ENCODE measurements at regions not wholly inside any gene's neighbourhood (a gene's known extent, or its start where the extent isn't known, plus 50 kb on each side); places are given as distances from the start of the nearest gene placed in this dataset.

DNA sequence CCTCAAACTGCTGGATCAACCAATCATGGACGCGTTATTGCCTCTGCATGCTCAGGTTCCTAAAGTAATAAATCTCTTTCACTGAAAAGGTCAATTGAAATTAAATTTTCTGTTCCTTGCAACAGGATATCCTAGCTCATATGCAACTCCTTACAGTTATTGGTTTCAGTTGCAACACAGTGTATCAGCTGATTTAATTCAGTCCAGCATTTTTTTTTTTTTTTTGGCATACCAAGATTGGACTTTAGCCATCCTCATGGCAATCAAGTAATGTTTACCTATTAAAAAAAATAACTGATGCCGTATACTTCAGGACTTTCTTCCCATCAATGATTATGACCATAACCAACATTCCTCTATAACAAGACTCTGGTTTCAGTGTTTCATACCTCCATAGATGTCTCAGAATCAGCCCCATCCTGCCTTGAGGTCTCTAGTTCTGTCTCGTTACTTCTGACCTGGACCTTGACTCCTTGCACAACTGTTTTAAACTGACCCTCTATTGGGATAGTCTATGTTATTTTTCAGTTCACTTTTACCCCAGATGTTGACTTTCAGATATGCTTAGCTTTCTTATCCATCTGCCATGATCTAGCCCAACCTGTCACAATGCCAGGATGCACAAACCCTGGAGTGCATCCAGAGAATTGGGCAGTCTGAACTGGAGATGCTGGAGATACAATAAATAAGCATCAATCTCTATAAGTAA lies 265.0 kb upstream of the GADL1 start:
- no TSS peak for BruUV-seq (replicated peaks)
- dilution Hi-C loops (cut with MboI; ENCODE audit: extremely low pct_ligation_motif_present, low sequenced_read_pairs): no loop called here
- Histone ChIP-seq H3K9ac (replicated peaks; ENCODE audit: extremely low read depth, insufficient read depth, low read length) (no peak overlapping the region), H4K20me1 (replicated peaks; ENCODE audit: control insufficient read depth, extremely low read depth, insufficient read depth, low read length) (no peaks in the 10 kb centered on the region), H3K4me3 (replicated peaks in 1 of 3; ENCODE audit: insufficient read depth in 1 of 3, low read depth in 1 of 3, low read length in 3 of 3) (no peak overlapping the region), H3K9me1 (replicated peaks; ENCODE audit: control insufficient read depth, extremely low read depth, insufficient read depth, low read length) (no peaks in the 10 kb centered on the region), H3K4me1 (ENCODE audit: control insufficient read depth, extremely low read depth, insufficient read depth, low read length) (peaks cover 3% of the 10 kb centered on the region), H3K4me2 (ENCODE audit: insufficient read depth, low read length) (no peak overlapping the region), H3K79me2 (ENCODE audit: control insufficient read depth, insufficient read depth, low read length) (no peaks in the 10 kb centered on the region), H3K36me3 (ENCODE audit: control insufficient read depth in 2 of 2, extremely low read depth in 1 of 2, insufficient read depth in 2 of 2, low read length in 2 of 2) (no peaks in the 10 kb centered on the region), H3K9me3 (replicated peaks; ENCODE audit: control insufficient read depth, insufficient read depth, low read length) (no peaks in the 10 kb centered on the region), H3K27ac (ENCODE audit: insufficient read depth, low read depth, low read length) (no peak overlapping the region), H2AFZ (ENCODE audit: low read depth, low read length) (no peak overlapping the region), H3K27me3 (ENCODE audit: control insufficient read depth in 2 of 2, insufficient read depth in 2 of 2, low read length in 2 of 2) (no peaks in the 10 kb centered on the region)
- no peak for TF ChIP-seq POLR2AphosphoS5 (IDR thresholded peaks at IDR 0.05; ENCODE audit: insufficient read depth, low read depth, low read length)
- TF ChIP-seq MYC (IDR thresholded peaks at IDR 0.05; ENCODE audit: low read depth, low read length): no peak
- TF ChIP-seq JUN (IDR thresholded peaks at IDR 0.05; ENCODE audit: borderline replicate concordance, insufficient read depth, insufficient read length, low read depth): no peak
- no peak for TF ChIP-seq POLR2A (IDR thresholded peaks at IDR 0.05; ENCODE audit: low read depth, low read length)
- TF ChIP-seq, protein P1, sequence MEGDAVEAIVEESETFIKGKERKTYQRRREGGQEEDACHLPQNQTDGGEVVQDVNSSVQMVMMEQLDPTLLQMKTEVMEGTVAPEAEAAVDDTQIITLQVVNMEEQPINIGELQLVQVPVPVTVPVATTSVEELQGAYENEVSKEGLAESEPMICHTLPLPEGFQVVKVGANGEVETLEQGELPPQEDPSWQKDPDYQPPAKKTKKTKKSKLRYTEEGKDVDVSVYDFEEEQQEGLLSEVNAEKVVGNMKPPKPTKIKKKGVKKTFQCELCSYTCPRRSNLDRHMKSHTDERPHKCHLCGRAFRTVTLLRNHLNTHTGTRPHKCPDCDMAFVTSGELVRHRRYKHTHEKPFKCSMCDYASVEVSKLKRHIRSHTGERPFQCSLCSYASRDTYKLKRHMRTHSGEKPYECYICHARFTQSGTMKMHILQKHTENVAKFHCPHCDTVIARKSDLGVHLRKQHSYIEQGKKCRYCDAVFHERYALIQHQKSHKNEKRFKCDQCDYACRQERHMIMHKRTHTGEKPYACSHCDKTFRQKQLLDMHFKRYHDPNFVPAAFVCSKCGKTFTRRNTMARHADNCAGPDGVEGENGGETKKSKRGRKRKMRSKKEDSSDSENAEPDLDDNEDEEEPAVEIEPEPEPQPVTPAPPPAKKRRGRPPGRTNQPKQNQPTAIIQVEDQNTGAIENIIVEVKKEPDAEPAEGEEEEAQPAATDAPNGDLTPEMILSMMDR (IDR thresholded peaks at IDR 0.05; ENCODE audit: extremely low read depth in 1 of 2, insufficient read depth in 1 of 2, low read depth in 1 of 2, low read length in 2 of 2): no peak
- TF ChIP-seq FOS (IDR thresholded peaks at IDR 0.05; ENCODE audit: borderline replicate concordance, insufficient read depth, low read length): no peak
- TF ChIP-seq, protein P2, sequence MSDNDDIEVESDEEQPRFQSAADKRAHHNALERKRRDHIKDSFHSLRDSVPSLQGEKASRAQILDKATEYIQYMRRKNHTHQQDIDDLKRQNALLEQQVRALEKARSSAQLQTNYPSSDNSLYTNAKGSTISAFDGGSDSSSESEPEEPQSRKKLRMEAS (IDR thresholded peaks at IDR 0.05; ENCODE audit: insufficient read depth, insufficient read length): no peak
- TF ChIP-seq GATA2 (IDR thresholded peaks at IDR 0.05; ENCODE audit: insufficient read depth, insufficient read length, low read depth, low read length): no peak
- TF ChIP-seq EZH2 (IDR thresholded peaks at IDR 0.05; ENCODE audit: borderline replicate concordance, low read depth, low read length, severe bottlenecking): no peak
- intact Hi-C loops (cut with micrococcal nuclease): no loop called here
- CTCF ChIA-PET: interaction anchor here (1.4 kb wide), 1 partner anchor 9 kb away, joined by 3 read pairs; no protein-coding TSS in a partner anchor
- FAIRE-seq (no peak), DNase-seq (ENCODE audit: low read depth, low spot score) (no peak)
- POLR2A ChIA-PET: no interaction called here

All from endothelial cell of umbilical vein (primary cell).